Type B pancreatic cell (in vitro differentiated cells): ENCODE measurements at regions not wholly inside any gene's neighbourhood (a gene's known extent, or its start where the extent isn't known, plus 50 kb on each side); places are given as distances from the start of the nearest gene placed in this dataset.

Experiments
- DNase-seq: peaks from one replicate; pipeline ENCODE4 v3.0.0; 2021; ENCODE audit warnings: mixed read lengths; ENCODE audit not compliant: unreplicated experiment; ENCODE audit errors: extremely low spot score
- H3K27ac Mint-ChIP-seq: 2 replicates; pipeline ENCODE4 v1.8.0; 2021; ENCODE audit warnings: mild to moderate bottlenecking, mixed read lengths
- H3K27me3 Mint-ChIP-seq: 2 replicates; pipeline ENCODE4 v1.8.0; 2021; ENCODE audit warnings: mixed read lengths
- H3K36me3 Mint-ChIP-seq: 2 replicates; pipeline ENCODE4 v1.8.0; 2021; ENCODE audit warnings: mixed read lengths
- H3K4me1 Mint-ChIP-seq: one replicate; pipeline ENCODE4 v1.8.0; 2021; ENCODE audit warnings: mixed read lengths; ENCODE audit not compliant: unreplicated experiment
- H3K4me3 Mint-ChIP-seq: 2 replicates; pipeline ENCODE4 v1.8.0; 2021; ENCODE audit warnings: mild to moderate bottlenecking, mixed read lengths
- H3K9me3 Mint-ChIP-seq: 2 replicates; pipeline ENCODE4 v1.8.0; 2021; ENCODE audit warnings: mixed read lengths
- CTCF ChIP-seq: fragments of 200-600 bp; sonication (generic); conservative IDR thresholded peaks from 2 replicates; pipeline ENCODE4 v1.5.0; 2021; ENCODE audit warnings: antibody characterized with exemption, mild to moderate bottlenecking

- H3K27me3 Mint-ChIP-seq: no peaks in the 10 kb centered on the region
- no peaks in the 10 kb centered on the region for H3K9me3 Mint-ChIP-seq
- H3K36me3 Mint-ChIP-seq: no peaks in the 10 kb centered on the region
- H3K27ac Mint-ChIP-seq: no peak overlapping the region
- DNase-seq: no peak
- peaks cover 10% of the 10 kb centered on the region for H3K4me1 Mint-ChIP-seq
- TF ChIP-seq CTCF: no peak
- no peak overlapping the region for H3K4me3 Mint-ChIP-seq
Observed at GRCh38 chr18:32884543-32884942, 111.7 kb upstream of the KLHL14 start.

GRCh38 chr18:32881009-32881408 is 108.2 kb upstream of the KLHL14 start:
- TF ChIP-seq CTCF: no peak
- DNase-seq: no peak

GRCh38 chr18:32879497-32879896 is 106.7 kb upstream of the KLHL14 start:
- Mint-ChIP-seq H3K4me1 (no peaks in the 10 kb centered on the region), H3K27ac (no peak overlapping the region), H3K27me3 (no peaks in the 10 kb centered on the region), H3K36me3 (no peaks in the 10 kb centered on the region), H3K9me3 (no peaks in the 10 kb centered on the region), H3K4me3 (no peak overlapping the region)
- DNase-seq: no peak
- no peak for TF ChIP-seq CTCF

More at GRCh38 chr18:32881009-32881408, 108.2 kb upstream of the KLHL14 start:
- Mint-ChIP-seq H3K36me3 (no peaks in the 10 kb centered on the region), H3K4me1 (no peaks in the 10 kb centered on the region), H3K27ac (no peak overlapping the region), H3K27me3 (no peaks in the 10 kb centered on the region), H3K4me3 (no peak overlapping the region), H3K9me3 (no peaks in the 10 kb centered on the region)

GRCh38 chr18:32878436-32878835 is 105.6 kb upstream of the KLHL14 start:
- no peaks in the 10 kb centered on the region for H3K9me3 Mint-ChIP-seq
- DNase-seq: no peak
- no peaks in the 10 kb centered on the region for H3K4me1 Mint-ChIP-seq
- H3K4me3 Mint-ChIP-seq: no peak overlapping the region
- TF ChIP-seq CTCF: no peak
- H3K36me3 Mint-ChIP-seq: no peaks in the 10 kb centered on the region
- H3K27ac Mint-ChIP-seq: no peak overlapping the region
- H3K27me3 Mint-ChIP-seq: no peaks in the 10 kb centered on the region

- TF ChIP-seq CTCF: no peak
- Mint-ChIP-seq H3K27me3 (no peaks in the 10 kb centered on the region), H3K4me3 (no peak overlapping the region), H3K27ac (no peak overlapping the region), H3K36me3 (no peaks in the 10 kb centered on the region), H3K4me1 (peaks cover 3% of the 10 kb centered on the region), H3K9me3 (peaks cover 6% of the 10 kb centered on the region)
- DNase-seq: no peak
Observed at GRCh38 chr18:32877371-32877770, 104.5 kb upstream of the KLHL14 start.

- no peak overlapping the region for H3K4me3 Mint-ChIP-seq
- no peak for DNase-seq
- H3K4me1 Mint-ChIP-seq: peaks cover 3% of the 10 kb centered on the region
- peaks cover 7% of the 10 kb centered on the region for H3K9me3 Mint-ChIP-seq
- TF ChIP-seq CTCF: no peak
- H3K27me3 Mint-ChIP-seq: no peaks in the 10 kb centered on the region
- no peak overlapping the region for H3K27ac Mint-ChIP-seq
- no peaks in the 10 kb centered on the region for H3K36me3 Mint-ChIP-seq
Observed at GRCh38 chr18:32875625-32876024, 102.8 kb upstream of the KLHL14 start.
